ENCODE measurements at regions not wholly inside any gene's neighbourhood (a gene's known extent, or its start where the extent isn't known, plus 50 kb on each side); places are given as distances from the start of the nearest gene placed in this dataset.

GRCh38 chr18:45168866-45169600 lies 446.2 kb upstream of the SLC14A2 start:
- ATAC-seq (no peak), DNase-seq (ENCODE audit: low read depth, low spot score) (no peak)
- no peak overlapping the region for H2AFZ ChIP-seq (ENCODE audit: low read depth, low read length, poor library complexity, severe bottlenecking)
- POLR2A ChIA-PET, result no interaction called here
- CTCF ChIA-PET, result no interaction called here
- H3K27me3 ChIP-seq (ENCODE audit: insufficient read depth, low read length), result no peaks in the 10 kb centered on the region
- no peak overlapping the region for H3K4me2 ChIP-seq (ENCODE audit: low read length)
- RAD21 ChIA-PET (ENCODE audit: low non-redundant PET in 1 of 2, low total read pairs in 2 of 2, uncharacterized antibody in 2 of 2, unreplicated experiment in 2 of 2), result no interaction called here
- no peak overlapping the region for H3K9ac ChIP-seq (ENCODE audit: low read length)
- no peaks in the 10 kb centered on the region for H3K79me2 ChIP-seq (ENCODE audit: insufficient read depth, low read length)
- intact Hi-C loops (cut with micrococcal nuclease), result no loop called here
- no peak for TF ChIP-seq POLR2A (IDR thresholded peaks at IDR 0.05; ENCODE audit: borderline replicate concordance, extremely low read depth, insufficient read depth, insufficient read length)
- no peak for TF ChIP-seq ELF1 (IDR thresholded peaks at IDR 0.05; ENCODE audit: borderline replicate concordance, low read depth)
- peaks cover 0 to 16% of the 10 kb centered on the region in 2 experiments; a peak in 2 of 4 replicates for H3K9me3 ChIP-seq (ENCODE audit: control insufficient read depth in 1 of 2, insufficient read depth in 1 of 2, low read depth in 1 of 2, low read length in 2 of 2)
- no TSS peak for BruUV-seq (replicated peaks)
- no peak overlapping the region for H3K4me3 ChIP-seq (replicated peaks in 1 of 2; ENCODE audit: low read depth in 1 of 2, low read length in 2 of 2)
- H3K4me1 ChIP-seq (ENCODE audit: control insufficient read depth in 1 of 2, insufficient read depth in 2 of 2, low read length in 2 of 2), result no peaks in the 10 kb centered on the region
- H4K20me1 ChIP-seq (ENCODE audit: insufficient read depth), result no peaks in the 10 kb centered on the region
- H3K36me3 ChIP-seq (ENCODE audit: control insufficient read depth in 1 of 2, insufficient read depth in 2 of 2, low read length in 2 of 2), result no peaks in the 10 kb centered on the region
- no peaks in the 10 kb centered on the region for H3K9me2 ChIP-seq (ENCODE audit: insufficient read depth)
- H3K27ac ChIP-seq (ENCODE audit: low read depth, low read length), result no peak overlapping the region

GRCh38 chr18:45169610-45170009 lies 445.7 kb upstream of the SLC14A2 start:
- no peak for ATAC-seq
- intact Hi-C loops (cut with micrococcal nuclease), result no loop called here
- H3K9ac ChIP-seq (ENCODE audit: low read length), result no peak overlapping the region

More at GRCh38 chr18:45169610-45170009, 445.7 kb upstream of the SLC14A2 start:
- H2AFZ ChIP-seq (ENCODE audit: low read depth, low read length, poor library complexity, severe bottlenecking), result no peak overlapping the region
- H4K20me1 ChIP-seq (ENCODE audit: insufficient read depth), result no peaks in the 10 kb centered on the region
- no peak overlapping the region for H3K4me3 ChIP-seq (replicated peaks in 1 of 2; ENCODE audit: low read depth in 1 of 2, low read length in 2 of 2)
- H3K4me2 ChIP-seq (ENCODE audit: low read length), result no peak overlapping the region
- no peaks in the 10 kb centered on the region for H3K79me2 ChIP-seq (ENCODE audit: insufficient read depth, low read length)
- POLR2A ChIA-PET, result no interaction called here
- no TSS peak for BruUV-seq (replicated peaks)
- no peaks in the 10 kb centered on the region for H3K9me2 ChIP-seq (ENCODE audit: insufficient read depth)
- no peak overlapping the region for H3K27ac ChIP-seq (ENCODE audit: low read depth, low read length)
- no peaks in the 10 kb centered on the region for H3K27me3 ChIP-seq (ENCODE audit: insufficient read depth, low read length)
- CTCF ChIA-PET, result no interaction called here
- TF ChIP-seq SIN3A (IDR thresholded peaks at IDR 0.05; ENCODE audit: low read depth) (no peak), CBX3 (IDR thresholded peaks at IDR 0.05; ENCODE audit: low read depth) (no peak), ATF3 (IDR thresholded peaks at IDR 0.05) (no peak), EZH2 (IDR thresholded peaks at IDR 0.05) (no peak), ZNF274 (IDR thresholded peaks at IDR 0.05; ENCODE audit: low read depth, low read length) (no peak), FOSL1 (IDR thresholded peaks at IDR 0.05; ENCODE audit: low read depth) (no peak)
- RAD21 ChIA-PET (ENCODE audit: low non-redundant PET in 1 of 2, low total read pairs in 2 of 2, uncharacterized antibody in 2 of 2, unreplicated experiment in 2 of 2), result no interaction called here
- peaks cover 0 to 22% of the 10 kb centered on the region in 2 experiments; a peak in 2 of 4 replicates for H3K9me3 ChIP-seq (ENCODE audit: control insufficient read depth in 1 of 2, insufficient read depth in 1 of 2, low read depth in 1 of 2, low read length in 2 of 2)
- H3K36me3 ChIP-seq (ENCODE audit: control insufficient read depth in 1 of 2, insufficient read depth in 2 of 2, low read length in 2 of 2), result no peaks in the 10 kb centered on the region
- no peaks in the 10 kb centered on the region for H3K4me1 ChIP-seq (ENCODE audit: control insufficient read depth in 1 of 2, insufficient read depth in 2 of 2, low read length in 2 of 2)
- no peak for DNase-seq (ENCODE audit: low read depth, low spot score)
